Stimulated activated naive CD8-positive, alpha-beta T cell treated with anti-CD3 and anti-CD28 coated beads, Interleukin-15, Interleukin-2, amounts not matched to agents 100 U/mL and 50 U/mL, for 24 hours (primary cell): ENCODE measurements at regions not wholly inside any gene's neighbourhood (a gene's known extent, or its start where the extent isn't known, plus 50 kb on each side); places are given as distances from the start of the nearest gene placed in this dataset.
"Not testable (repeated sequence)": the region's sequence is repeated elsewhere in the genome, so short reads cannot be mapped to it uniquely, and the experiment has no call there.

Experiments
- ATAC-seq: fragments of 150-1000 bp; cut with Tn5 transposase; one replicate; pipeline ENCODE4 v1.10.0; 2021
- DNase-seq: peaks from one replicate; pipeline ENCODE4 v3.0.0; 2021

- not testable (repeated sequence) for DNase-seq, ATAC-seq
These were observed 57.4 kb downstream of the FTHL17 start for GRCh38 chrX:31014474-31014873.

GRCh38 chrX:31012509-31013025 is 59.3 kb downstream of the FTHL17 start:
- no peak for DNase-seq
- ATAC-seq, result no peak

- DNase-seq (no peak), ATAC-seq (no peak)
These were observed 64.5 kb downstream of the FTHL17 start for GRCh38 chrX:31007321-31007720.

GRCh38 chrX:31006027-31006426 is 65.8 kb downstream of the FTHL17 start:
- no peak for ATAC-seq
- DNase-seq, result no peak

GRCh38 chrX:30997411-30997810 is 74.4 kb downstream of the FTHL17 start:
- no peak for ATAC-seq
- DNase-seq, result no peak

- ATAC-seq (no peak), DNase-seq (no peak)
These were observed 76.1 kb downstream of the FTHL17 start for GRCh38 chrX:30995705-30996104.

- ATAC-seq (no peak), DNase-seq (no peak)
These were observed 76.7 kb downstream of the FTHL17 start for GRCh38 chrX:30995060-30995700.

- DNase-seq, ATAC-seq: not testable (repeated sequence)
These were observed 77.8 kb downstream of the FTHL17 start for GRCh38 chrX:30994018-30994417.

GRCh38 chrX:30992381-30992904 is 79.4 kb downstream of the FTHL17 start:
- no peak for ATAC-seq

GRCh38 chrX:30990361-30990760 is 81.5 kb downstream of the FTHL17 start:
- ATAC-seq (no peak), DNase-seq (no peak)

More at GRCh38 chrX:30992381-30992904, 79.4 kb downstream of the FTHL17 start:
- no peak for DNase-seq

GRCh38 chrX:30982467-30982866 is 89.4 kb downstream of the FTHL17 start:
- DNase-seq, result no peak
- no peak for ATAC-seq

- DNase-seq (no peak), ATAC-seq (peak; percentile 59)
These were observed 89.9 kb downstream of the FTHL17 start for GRCh38 chrX:30981968-30982367.

GRCh38 chrX:30979271-30979670 is 90.2 kb upstream of the TAB3 start:
- DNase-seq, result no peak
- ATAC-seq, result no peak

GRCh38 chrX:30975467-30975866 is 86.4 kb upstream of the TAB3 start:
- DNase-seq (no peak), ATAC-seq (no peak)

- ATAC-seq, result no peak
- DNase-seq, result no peak
These were observed 84.9 kb upstream of the TAB3 start for GRCh38 chrX:30973784-30974427.

GRCh38 chrX:30971774-30972603 is 82.9 kb upstream of the TAB3 start:
- DNase-seq (peak; percentile 4), ATAC-seq (peak; percentile 63)

GRCh38 chrX:30967516-30967915 is 78.5 kb upstream of the TAB3 start:
- DNase-seq (no peak), ATAC-seq (no peak)

GRCh38 chrX:30965767-30966166 is 76.7 kb upstream of the TAB3 start:
- DNase-seq (no peak), ATAC-seq (no peak)

- no peak for ATAC-seq
- DNase-seq, result no peak
These were observed 72.5 kb upstream of the TAB3 start for GRCh38 chrX:30961387-30962174.

- ATAC-seq (no peak), DNase-seq (no peak)
These were observed 68.7 kb upstream of the TAB3 start for GRCh38 chrX:30957753-30958152.

- no peak for DNase-seq
- ATAC-seq, result no peak
These were observed 66.6 kb upstream of the TAB3 start for GRCh38 chrX:30955687-30956086.

GRCh38 chrX:30951003-30951402 is 61.9 kb upstream of the TAB3 start:
- ATAC-seq, result no peak
- DNase-seq, result no peak
